ENCODE measurements at regions not wholly inside any gene's neighbourhood (a gene's known extent, or its start where the extent isn't known, plus 50 kb on each side); places are given as distances from the start of the nearest gene placed in this dataset.
A peak's percentile ranks its signal among the peaks of the same experiment; 100 is the strongest.

DNA sequence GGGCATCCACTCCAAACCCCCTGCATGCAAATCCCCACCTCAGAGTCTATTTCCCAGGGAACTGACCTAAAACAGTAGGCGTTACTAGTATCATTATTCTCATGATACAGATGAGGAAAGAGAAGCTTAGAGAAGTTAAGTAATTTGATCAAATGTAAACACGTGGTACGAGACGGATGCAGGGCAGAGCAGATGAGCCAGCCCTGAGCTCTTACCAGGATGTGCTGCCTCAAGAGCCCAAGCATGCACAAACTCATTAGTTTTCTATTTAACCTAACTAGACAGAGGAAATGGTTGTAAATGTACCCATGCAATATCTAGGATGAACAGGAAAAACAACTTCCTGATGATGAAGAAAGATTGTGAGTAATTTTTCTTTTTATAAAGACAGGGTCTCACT is 173.3 kb upstream of the RASSF8 start:
- H3K4me3 ChIP-seq: no peak overlapping the region
- H3K36me3 ChIP-seq: no peaks in the 10 kb centered on the region
- DNase-seq (ENCODE audit: low spot score): no peak
- TF ChIP-seq, protein P1, sequence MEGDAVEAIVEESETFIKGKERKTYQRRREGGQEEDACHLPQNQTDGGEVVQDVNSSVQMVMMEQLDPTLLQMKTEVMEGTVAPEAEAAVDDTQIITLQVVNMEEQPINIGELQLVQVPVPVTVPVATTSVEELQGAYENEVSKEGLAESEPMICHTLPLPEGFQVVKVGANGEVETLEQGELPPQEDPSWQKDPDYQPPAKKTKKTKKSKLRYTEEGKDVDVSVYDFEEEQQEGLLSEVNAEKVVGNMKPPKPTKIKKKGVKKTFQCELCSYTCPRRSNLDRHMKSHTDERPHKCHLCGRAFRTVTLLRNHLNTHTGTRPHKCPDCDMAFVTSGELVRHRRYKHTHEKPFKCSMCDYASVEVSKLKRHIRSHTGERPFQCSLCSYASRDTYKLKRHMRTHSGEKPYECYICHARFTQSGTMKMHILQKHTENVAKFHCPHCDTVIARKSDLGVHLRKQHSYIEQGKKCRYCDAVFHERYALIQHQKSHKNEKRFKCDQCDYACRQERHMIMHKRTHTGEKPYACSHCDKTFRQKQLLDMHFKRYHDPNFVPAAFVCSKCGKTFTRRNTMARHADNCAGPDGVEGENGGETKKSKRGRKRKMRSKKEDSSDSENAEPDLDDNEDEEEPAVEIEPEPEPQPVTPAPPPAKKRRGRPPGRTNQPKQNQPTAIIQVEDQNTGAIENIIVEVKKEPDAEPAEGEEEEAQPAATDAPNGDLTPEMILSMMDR (IDR thresholded peaks at IDR 0.05): no peak
- peaks cover 0 to 15% of the 10 kb centered on the region in 2 donors for H3K4me1 ChIP-seq
- H3K27me3 ChIP-seq: no peaks in the 10 kb centered on the region
- no peaks in the 10 kb centered on the region for H3K9me3 ChIP-seq
- H3K27ac ChIP-seq: no peak overlapping the region

DNA sequence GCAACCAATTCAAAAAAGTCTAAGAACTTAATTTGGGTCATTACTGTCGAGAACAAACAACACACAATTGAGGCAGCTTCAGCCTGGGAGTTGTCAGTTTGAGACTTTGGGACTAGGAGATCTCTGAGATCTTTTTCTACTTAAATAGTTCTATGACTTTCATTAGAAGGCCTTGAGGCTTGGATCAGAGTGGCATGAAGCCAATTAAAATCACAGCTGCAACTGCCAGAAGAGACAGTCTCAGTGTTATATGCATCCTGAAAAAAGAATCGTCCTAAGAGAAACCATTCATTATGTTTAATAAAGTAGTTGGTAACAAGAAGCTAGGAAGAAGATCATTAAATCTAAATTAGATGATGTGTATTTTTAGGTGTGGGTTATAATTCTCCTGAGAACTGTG is 170.8 kb upstream of the RASSF8 start:
- no peak for DNase-seq (ENCODE audit: low spot score)
- H3K27me3 ChIP-seq: no peaks in the 10 kb centered on the region
- no peaks in the 10 kb centered on the region for H3K9me3 ChIP-seq
- TF ChIP-seq, protein P1 (IDR thresholded peaks at IDR 0.05): no peak
- no peak overlapping the region for H3K27ac ChIP-seq
- H3K4me3 ChIP-seq: no peak overlapping the region
- H3K36me3 ChIP-seq: no peaks in the 10 kb centered on the region
- H3K4me1 ChIP-seq: peaks cover 0 to 15% of the 10 kb centered on the region in 2 donors

DNA sequence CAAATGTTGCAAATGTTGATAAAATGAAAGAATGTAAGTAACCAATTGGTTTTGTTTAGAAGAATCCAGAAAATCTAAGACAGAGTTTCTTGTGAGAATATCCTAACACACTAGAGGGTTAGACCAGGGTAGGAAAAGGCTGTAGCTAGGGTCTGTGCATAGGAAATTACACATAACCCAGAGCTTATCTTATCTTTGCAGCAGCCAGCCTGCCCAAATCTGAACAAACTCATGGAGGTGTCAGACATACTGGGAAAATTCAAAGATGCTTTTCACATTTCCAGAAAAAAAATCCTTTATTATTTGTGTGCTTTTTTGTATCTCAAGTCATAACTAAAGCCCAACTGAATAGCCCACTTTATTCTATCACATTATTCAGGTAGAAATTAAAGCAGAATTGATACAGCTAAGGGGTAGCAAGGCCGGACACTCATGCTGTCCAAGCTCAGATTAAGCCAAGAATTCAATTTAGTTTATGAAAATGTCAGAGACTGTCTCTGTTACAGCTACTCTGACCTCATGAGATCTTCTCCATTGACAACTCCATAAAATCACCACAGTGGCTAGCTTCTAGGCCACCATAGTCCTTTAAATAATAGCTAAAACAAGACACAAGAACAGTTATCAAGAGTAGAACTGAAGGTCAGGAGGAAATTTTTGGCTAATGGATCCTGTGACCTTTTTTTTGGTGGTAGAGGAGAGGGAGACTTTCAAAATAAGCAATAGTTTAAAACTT is 169.6 kb upstream of the RASSF8 start:
- Histone ChIP-seq H3K4me3 (no peak overlapping the region), H3K27ac (peak overlapping the region; percentile 47 to 70), H3K9me3 (no peaks in the 10 kb centered on the region), H3K27me3 (no peaks in the 10 kb centered on the region), H3K36me3 (no peaks in the 10 kb centered on the region), H3K4me1 (peaks cover 0 to 15% of the 10 kb centered on the region in 2 donors)
- DNase-seq (ENCODE audit: low spot score): no peak
- TF ChIP-seq, protein P1 (IDR thresholded peaks at IDR 0.05): no peak

DNA sequence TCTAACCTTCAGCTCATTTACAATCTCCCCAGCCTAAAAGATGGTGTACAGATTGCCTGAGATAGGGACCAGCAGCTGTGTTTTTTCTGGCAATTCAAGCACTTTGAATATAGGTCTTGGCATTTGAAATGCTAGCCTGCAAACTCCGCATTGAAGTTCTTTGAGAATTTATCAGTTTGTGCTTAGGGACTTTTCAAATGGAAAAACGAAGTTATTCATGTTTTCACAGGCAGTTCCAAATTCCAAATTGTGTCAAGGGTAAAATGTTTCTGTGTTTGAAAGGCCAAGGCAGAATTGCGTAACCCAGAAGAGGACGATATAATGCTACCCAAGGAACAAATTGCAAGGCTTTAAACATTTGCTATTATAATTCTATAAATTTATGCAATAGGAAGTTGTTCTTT is 168.9 kb upstream of the RASSF8 start:
- peaks cover 0 to 15% of the 10 kb centered on the region in 2 donors for H3K4me1 ChIP-seq
- no peaks in the 10 kb centered on the region for H3K27me3 ChIP-seq
- TF ChIP-seq, protein P1 (IDR thresholded peaks at IDR 0.05): no peak
- H3K27ac ChIP-seq: peak overlapping the region; percentile 47 to 70
- no peaks in the 10 kb centered on the region for H3K9me3 ChIP-seq
- H3K36me3 ChIP-seq: no peaks in the 10 kb centered on the region
- no peak for DNase-seq (ENCODE audit: low spot score)
- H3K4me3 ChIP-seq: no peak overlapping the region

DNA sequence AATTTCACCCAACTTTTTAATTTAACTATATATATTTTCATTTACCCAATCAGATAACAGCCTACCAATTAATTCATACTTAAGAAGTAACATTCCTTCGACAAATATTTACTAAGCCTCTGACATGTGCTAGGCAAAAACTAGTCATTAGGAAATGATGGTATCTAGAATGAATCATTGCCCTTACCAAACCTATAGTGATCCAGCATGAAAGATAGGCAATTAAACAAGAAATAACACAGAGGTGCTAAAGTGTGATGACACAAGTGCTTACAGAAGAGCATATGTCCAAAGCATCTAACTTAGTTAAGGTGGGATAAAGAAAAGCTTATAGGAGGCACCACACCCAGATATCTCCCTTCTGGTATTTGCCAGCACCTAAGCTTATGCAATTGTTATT is 166.5 kb upstream of the RASSF8 start:
- Histone ChIP-seq H3K4me3 (no peak overlapping the region), H3K27me3 (no peaks in the 10 kb centered on the region), H3K4me1 (peaks cover 0 to 25% of the 10 kb centered on the region in 2 donors), H3K36me3 (no peaks in the 10 kb centered on the region), H3K9me3 (no peaks in the 10 kb centered on the region), H3K27ac (no peak overlapping the region)
- TF ChIP-seq, protein P1 (IDR thresholded peaks at IDR 0.05): no peak
- DNase-seq (ENCODE audit: low spot score): no peak

DNA sequence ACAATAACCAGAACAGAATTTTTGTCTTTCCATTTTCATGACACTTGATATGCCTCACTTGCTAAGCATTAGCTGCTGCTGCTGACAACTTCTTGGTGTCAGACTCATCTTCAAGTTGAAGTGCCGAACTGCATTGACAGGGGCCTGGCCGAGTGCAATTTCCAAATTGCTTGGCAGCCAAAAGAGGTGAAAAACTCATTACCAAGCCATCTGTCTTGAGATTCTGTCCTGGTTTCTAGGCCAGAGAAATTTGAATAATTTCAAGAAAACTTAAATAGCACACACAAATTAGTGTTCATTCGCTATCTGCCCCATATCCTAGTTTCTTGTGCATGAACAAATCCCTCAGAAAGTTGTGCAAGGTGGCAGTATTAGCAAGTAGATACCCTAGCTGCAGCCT is 165.3 kb upstream of the RASSF8 start:
- H3K36me3 ChIP-seq: no peaks in the 10 kb centered on the region
- H3K27me3 ChIP-seq: no peaks in the 10 kb centered on the region
- peaks cover 0 to 33% of the 10 kb centered on the region in 2 donors for H3K4me1 ChIP-seq
- DNase-seq (ENCODE audit: low spot score): no peak
- TF ChIP-seq, protein P1 (IDR thresholded peaks at IDR 0.05): no peak
- no peaks in the 10 kb centered on the region for H3K9me3 ChIP-seq
- H3K27ac ChIP-seq: no peak overlapping the region
- H3K4me3 ChIP-seq: no peak overlapping the region
